ENCODE measurements at regions not wholly inside any gene's neighbourhood (a gene's known extent, or its start where the extent isn't known, plus 50 kb on each side); places are given as distances from the start of the nearest gene placed in this dataset.

DNA sequence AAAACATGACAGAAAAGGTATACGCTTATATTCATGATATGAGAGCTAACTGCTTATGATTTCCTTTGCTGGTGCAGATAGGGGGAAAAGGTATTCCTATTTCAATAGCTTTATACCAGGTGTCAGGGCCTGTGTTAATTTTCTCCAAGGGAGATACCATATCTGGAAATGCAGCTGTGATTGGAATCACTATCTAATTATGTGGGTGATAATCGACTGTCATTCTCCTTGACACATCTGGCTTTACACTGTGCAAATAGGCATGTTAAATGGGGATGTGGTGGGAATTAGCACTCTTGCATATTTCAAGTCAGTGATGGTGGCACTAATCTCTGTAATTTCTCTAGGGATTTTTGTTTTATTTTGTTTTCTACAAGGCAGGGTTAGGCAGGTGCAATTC, 611.1 kb downstream of the CDH9 start:
- 73 to 85% methylated on average over 2 of the region's 2 CpGs for WGBS, 2 donors (ENCODE audit: low coverage in 1 of 2)
- H3K27me3 ChIP-seq: no peaks in the 10 kb centered on the region
- no peak overlapping the region for H3K4me3 ChIP-seq
- H3K9me3 ChIP-seq: no peaks in the 10 kb centered on the region
- no peak for TF ChIP-seq POLR2A (IDR thresholded peaks at IDR 0.05)
- no peak for TF ChIP-seq POLR2AphosphoS5 (IDR thresholded peaks at IDR 0.05)
- TF ChIP-seq EP300 (IDR thresholded peaks at IDR 0.05): no peak
- TF ChIP-seq, protein P1, sequence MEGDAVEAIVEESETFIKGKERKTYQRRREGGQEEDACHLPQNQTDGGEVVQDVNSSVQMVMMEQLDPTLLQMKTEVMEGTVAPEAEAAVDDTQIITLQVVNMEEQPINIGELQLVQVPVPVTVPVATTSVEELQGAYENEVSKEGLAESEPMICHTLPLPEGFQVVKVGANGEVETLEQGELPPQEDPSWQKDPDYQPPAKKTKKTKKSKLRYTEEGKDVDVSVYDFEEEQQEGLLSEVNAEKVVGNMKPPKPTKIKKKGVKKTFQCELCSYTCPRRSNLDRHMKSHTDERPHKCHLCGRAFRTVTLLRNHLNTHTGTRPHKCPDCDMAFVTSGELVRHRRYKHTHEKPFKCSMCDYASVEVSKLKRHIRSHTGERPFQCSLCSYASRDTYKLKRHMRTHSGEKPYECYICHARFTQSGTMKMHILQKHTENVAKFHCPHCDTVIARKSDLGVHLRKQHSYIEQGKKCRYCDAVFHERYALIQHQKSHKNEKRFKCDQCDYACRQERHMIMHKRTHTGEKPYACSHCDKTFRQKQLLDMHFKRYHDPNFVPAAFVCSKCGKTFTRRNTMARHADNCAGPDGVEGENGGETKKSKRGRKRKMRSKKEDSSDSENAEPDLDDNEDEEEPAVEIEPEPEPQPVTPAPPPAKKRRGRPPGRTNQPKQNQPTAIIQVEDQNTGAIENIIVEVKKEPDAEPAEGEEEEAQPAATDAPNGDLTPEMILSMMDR (IDR thresholded peaks at IDR 0.05): no peak
- H3K4me1 ChIP-seq: no peaks in the 10 kb centered on the region
- no peak overlapping the region for H3K27ac ChIP-seq
- no peaks in the 10 kb centered on the region for H3K36me3 ChIP-seq
- ATAC-seq: no peak

GRCh38 chr5:26419987-26420386, 618.4 kb downstream of the CDH9 start:
- Histone ChIP-seq H3K4me3 (no peak overlapping the region), H3K4me1 (no peaks in the 10 kb centered on the region), H3K9me3 (no peaks in the 10 kb centered on the region), H3K27ac (no peak overlapping the region), H3K36me3 (no peaks in the 10 kb centered on the region), H3K27me3 (no peaks in the 10 kb centered on the region)
- ATAC-seq: no peak
- TF ChIP-seq POLR2AphosphoS5 (IDR thresholded peaks at IDR 0.05) (no peak), EP300 (IDR thresholded peaks at IDR 0.05) (no peak), POLR2A (IDR thresholded peaks at IDR 0.05) (no peak)
- TF ChIP-seq, protein P1 (IDR thresholded peaks at IDR 0.05): no peak
- 80 to 100% methylated on average over 1 of the region's 1 CpG for WGBS, 2 donors (ENCODE audit: low coverage in 1 of 2)

- Histone ChIP-seq H3K4me1 (no peaks in the 10 kb centered on the region), H3K9me3 (no peaks in the 10 kb centered on the region), H3K27ac (no peak overlapping the region), H3K27me3 (no peaks in the 10 kb centered on the region), H3K4me3 (no peak overlapping the region), H3K36me3 (no peaks in the 10 kb centered on the region)
- TF ChIP-seq, protein P1 (IDR thresholded peaks at IDR 0.05): no peak
- TF ChIP-seq POLR2A (IDR thresholded peaks at IDR 0.05) (no peak), POLR2AphosphoS5 (IDR thresholded peaks at IDR 0.05) (no peak), EP300 (IDR thresholded peaks at IDR 0.05) (no peak)
- WGBS, 2 donors (ENCODE audit: low coverage in 1 of 2): no CpG with 5 or more reads among the region's 5 CpGs
- ATAC-seq: peak; percentile 22
Observed at GRCh38 chr5:26416911-26417310, 621.5 kb downstream of the CDH9 start.

GRCh38 chr5:26415987-26416779, 622.2 kb downstream of the CDH9 start:
- TF ChIP-seq, protein P1 (IDR thresholded peaks at IDR 0.05): no peak
- TF ChIP-seq EP300 (IDR thresholded peaks at IDR 0.05) (no peak), POLR2A (IDR thresholded peaks at IDR 0.05) (no peak), POLR2AphosphoS5 (IDR thresholded peaks at IDR 0.05) (no peak)
- ATAC-seq: no peak
- Histone ChIP-seq H3K27ac (no peak overlapping the region), H3K36me3 (no peaks in the 10 kb centered on the region), H3K4me1 (no peaks in the 10 kb centered on the region), H3K9me3 (peaks cover 0 to 2% (median 0%) of the 10 kb centered on the region in 3 donors), H3K27me3 (no peaks in the 10 kb centered on the region), H3K4me3 (no peak overlapping the region)
- WGBS, 2 donors (ENCODE audit: low coverage in 1 of 2): 90% methylated on average over 4 of the region's 12 CpGs; no CpG with 5 or more reads in 1 of the 2 donors

GRCh38 chr5:26390608-26391007, 647.8 kb downstream of the CDH9 start:
- WGBS, 2 donors (ENCODE audit: low coverage in 1 of 2): 64 to 71% methylated on average over 5 of the region's 5 CpGs
- H3K4me1 ChIP-seq: peaks cover 0 to 4% (median 0%) of the 10 kb centered on the region in 3 donors
- no peak for ATAC-seq

More at GRCh38 chr5:26390608-26391007, 647.8 kb downstream of the CDH9 start:
- no peak overlapping the region for H3K27ac ChIP-seq
- no peak overlapping the region for H3K4me3 ChIP-seq
- TF ChIP-seq POLR2A (IDR thresholded peaks at IDR 0.05) (no peak), POLR2AphosphoS5 (IDR thresholded peaks at IDR 0.05) (no peak), EP300 (IDR thresholded peaks at IDR 0.05) (no peak)
- TF ChIP-seq, protein P1 (IDR thresholded peaks at IDR 0.05): no peak
- no peaks in the 10 kb centered on the region for H3K36me3 ChIP-seq
- H3K27me3 ChIP-seq: no peaks in the 10 kb centered on the region
- no peaks in the 10 kb centered on the region for H3K9me3 ChIP-seq

All from gastroesophageal sphincter (tissue), 4 donors.